ENCODE measurements at regions not wholly inside any gene's neighbourhood (a gene's known extent, or its start where the extent isn't known, plus 50 kb on each side); places are given as distances from the start of the nearest gene placed in this dataset.
"Not testable (repeated sequence)": the region's sequence is repeated elsewhere in the genome, so short reads cannot be mapped to it uniquely, and the experiment has no call there.

DNA sequence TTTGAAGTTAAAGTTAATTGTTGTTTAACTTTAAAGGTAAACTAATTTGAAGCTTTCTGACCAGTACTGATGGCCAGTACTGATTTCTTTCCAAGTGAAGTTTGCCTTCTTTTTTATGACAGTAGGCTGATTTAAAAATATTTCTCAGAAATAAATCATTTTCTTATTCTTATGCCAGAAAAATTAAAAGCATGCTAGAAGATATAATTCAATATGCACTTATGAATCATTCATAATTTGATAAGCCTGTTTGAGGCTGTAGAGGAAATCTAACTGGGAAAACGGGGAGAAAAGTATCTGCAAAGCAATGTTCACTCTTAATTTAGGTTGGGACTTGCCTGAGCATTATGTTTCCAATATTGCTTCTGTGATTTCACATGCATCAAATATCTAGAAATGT lies 1112.0 kb upstream of the INTU start:
- no peak for DNase-seq
- Histone ChIP-seq H3K27me3 (replicated peaks in 2 of 5; ENCODE audit: control insufficient read depth in 4 of 5, insufficient read depth in 5 of 5, low read length in 4 of 5) (no peaks in the 10 kb centered on the region), H3K36me3 (ENCODE audit: control insufficient read depth in 4 of 4, insufficient read depth in 4 of 4, low read length in 3 of 4) (no peaks in the 10 kb centered on the region), H3K4me1 (ENCODE audit: control extremely low read depth in 1 of 4, control insufficient read depth in 4 of 4, insufficient read depth in 4 of 4, low read length in 3 of 4) (no peaks in the 10 kb centered on the region), H3K9me3 (ENCODE audit: control extremely low read depth in 1 of 5, control insufficient read depth in 4 of 5, insufficient read depth in 2 of 5, low read depth in 1 of 5, low read length in 4 of 5) (no peaks in the 10 kb centered on the region), H3K4me3 (ENCODE audit: control insufficient read depth in 1 of 7, extremely low read depth in 1 of 7, insufficient read depth in 4 of 7, low read depth in 2 of 7, low read length in 6 of 7) (no peak overlapping the region), H3K27ac (ENCODE audit: insufficient read depth in 1 of 2, low read depth in 1 of 2, low read length in 2 of 2, poor library complexity in 1 of 2, severe bottlenecking in 2 of 2) (no peak overlapping the region)
- POLR2A ChIA-PET = no interaction called here
- no CpG with 5 or more reads among the region's 1 CpG for WGBS (ENCODE audit: insufficient coverage)
- CTCF ChIA-PET = no interaction called here

GRCh38 chr4:126525400-126525799 lies 1107.4 kb upstream of the INTU start:
- H3K4me1 ChIP-seq (ENCODE audit: control extremely low read depth in 1 of 4, control insufficient read depth in 4 of 4, insufficient read depth in 4 of 4, low read length in 3 of 4); H3K27me3 ChIP-seq (replicated peaks in 2 of 5; ENCODE audit: control insufficient read depth in 4 of 5, insufficient read depth in 5 of 5, low read length in 4 of 5); POLR2A ChIA-PET; H3K9me3 ChIP-seq (ENCODE audit: control extremely low read depth in 1 of 5, control insufficient read depth in 4 of 5, insufficient read depth in 2 of 5, low read depth in 1 of 5, low read length in 4 of 5); H3K27ac ChIP-seq (ENCODE audit: insufficient read depth in 1 of 2, low read depth in 1 of 2, low read length in 2 of 2, poor library complexity in 1 of 2, severe bottlenecking in 2 of 2); H3K4me3 ChIP-seq (ENCODE audit: control insufficient read depth in 1 of 7, extremely low read depth in 1 of 7, insufficient read depth in 4 of 7, low read depth in 2 of 7, low read length in 6 of 7); H3K36me3 ChIP-seq (ENCODE audit: control insufficient read depth in 4 of 4, insufficient read depth in 4 of 4, low read length in 3 of 4); DNase-seq; CTCF ChIA-PET: not testable (repeated sequence)
- WGBS (ENCODE audit: insufficient coverage) = 86% methylated on average over 1 of the region's 2 CpGs

DNA sequence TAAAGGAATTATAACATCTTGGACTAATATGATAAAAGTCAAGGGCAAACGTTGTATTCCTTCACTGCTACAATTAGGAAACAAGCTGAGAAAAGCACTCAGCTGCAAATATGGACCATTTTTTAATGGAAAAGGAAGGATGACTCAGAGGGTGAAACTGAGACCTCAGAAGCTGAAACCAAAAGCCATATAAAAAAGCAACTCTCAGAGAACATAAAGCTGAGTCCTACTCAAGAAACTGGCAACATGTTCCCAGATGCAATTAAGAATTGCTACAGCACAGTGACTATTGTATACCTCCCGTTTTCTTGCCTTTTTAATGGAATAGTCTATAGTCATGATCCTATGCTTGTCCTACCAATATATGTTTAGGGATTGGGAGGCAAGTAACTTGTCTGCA lies 1106.4 kb upstream of the INTU start:
- H3K4me1 ChIP-seq (ENCODE audit: control extremely low read depth in 1 of 4, control insufficient read depth in 4 of 4, insufficient read depth in 4 of 4, low read length in 3 of 4) = no peaks in the 10 kb centered on the region
- WGBS (ENCODE audit: insufficient coverage) = no CpG with 5 or more reads among the region's 2 CpGs

DNA sequence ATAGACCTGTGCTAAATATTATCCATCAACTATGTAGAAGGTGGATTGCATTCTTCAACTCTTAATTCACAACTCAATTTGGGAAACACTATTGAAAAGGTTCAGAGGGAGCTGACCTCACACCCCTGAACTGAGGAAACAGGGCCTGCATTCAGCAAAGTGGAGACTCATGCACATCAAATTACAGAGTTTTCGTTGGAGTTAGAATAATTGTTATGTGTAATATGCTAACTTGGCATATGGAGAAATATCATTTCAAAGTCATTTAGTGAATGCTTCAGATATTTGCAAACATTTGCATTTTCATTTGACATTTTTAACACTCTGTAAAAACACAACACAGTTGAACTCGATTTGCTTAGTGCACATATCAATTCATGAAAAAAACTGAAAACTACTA lies 1102.8 kb upstream of the INTU start:
- H3K27ac ChIP-seq (ENCODE audit: insufficient read depth in 1 of 2, low read depth in 1 of 2, low read length in 2 of 2, poor library complexity in 1 of 2, severe bottlenecking in 2 of 2) = no peak overlapping the region
- CTCF ChIA-PET = no interaction called here
- H3K4me3 ChIP-seq (ENCODE audit: control insufficient read depth in 1 of 7, extremely low read depth in 1 of 7, insufficient read depth in 4 of 7, low read depth in 2 of 7, low read length in 6 of 7) = no peak overlapping the region
- H3K36me3 ChIP-seq (ENCODE audit: control insufficient read depth in 4 of 4, insufficient read depth in 4 of 4, low read length in 3 of 4) = no peaks in the 10 kb centered on the region
- H3K4me1 ChIP-seq (ENCODE audit: control extremely low read depth in 1 of 4, control insufficient read depth in 4 of 4, insufficient read depth in 4 of 4, low read length in 3 of 4) = no peaks in the 10 kb centered on the region
- WGBS (ENCODE audit: insufficient coverage) = no CpG with 5 or more reads among the region's 2 CpGs
- POLR2A ChIA-PET = no interaction called here
- DNase-seq = no peak
- H3K27me3 ChIP-seq (replicated peaks in 2 of 5; ENCODE audit: control insufficient read depth in 4 of 5, insufficient read depth in 5 of 5, low read length in 4 of 5) = no peaks in the 10 kb centered on the region
- no peaks in the 10 kb centered on the region for H3K9me3 ChIP-seq (ENCODE audit: control extremely low read depth in 1 of 5, control insufficient read depth in 4 of 5, insufficient read depth in 2 of 5, low read depth in 1 of 5, low read length in 4 of 5)

More for the DNA sequence above, 1106.4 kb upstream of the INTU start:
- DNase-seq = no peak
- ChIA-PET POLR2A (no interaction called here), CTCF (no interaction called here)
- Histone ChIP-seq H3K27ac (ENCODE audit: insufficient read depth in 1 of 2, low read depth in 1 of 2, low read length in 2 of 2, poor library complexity in 1 of 2, severe bottlenecking in 2 of 2) (no peak overlapping the region), H3K9me3 (ENCODE audit: control extremely low read depth in 1 of 5, control insufficient read depth in 4 of 5, insufficient read depth in 2 of 5, low read depth in 1 of 5, low read length in 4 of 5) (no peaks in the 10 kb centered on the region), H3K27me3 (replicated peaks in 2 of 5; ENCODE audit: control insufficient read depth in 4 of 5, insufficient read depth in 5 of 5, low read length in 4 of 5) (no peaks in the 10 kb centered on the region), H3K4me3 (ENCODE audit: control insufficient read depth in 1 of 7, extremely low read depth in 1 of 7, insufficient read depth in 4 of 7, low read depth in 2 of 7, low read length in 6 of 7) (no peak overlapping the region), H3K36me3 (ENCODE audit: control insufficient read depth in 4 of 4, insufficient read depth in 4 of 4, low read length in 3 of 4) (no peaks in the 10 kb centered on the region)

- no peaks in the 10 kb centered on the region for H3K4me1 ChIP-seq (ENCODE audit: control extremely low read depth in 1 of 4, control insufficient read depth in 4 of 4, insufficient read depth in 4 of 4, low read length in 3 of 4)
- no peaks in the 10 kb centered on the region for H3K36me3 ChIP-seq (ENCODE audit: control insufficient read depth in 4 of 4, insufficient read depth in 4 of 4, low read length in 3 of 4)
- H3K9me3 ChIP-seq (ENCODE audit: control extremely low read depth in 1 of 5, control insufficient read depth in 4 of 5, insufficient read depth in 2 of 5, low read depth in 1 of 5, low read length in 4 of 5) = no peaks in the 10 kb centered on the region
- no peak overlapping the region for H3K4me3 ChIP-seq (ENCODE audit: control insufficient read depth in 1 of 7, extremely low read depth in 1 of 7, insufficient read depth in 4 of 7, low read depth in 2 of 7, low read length in 6 of 7)
- POLR2A ChIA-PET = no interaction called here
- no peak overlapping the region for H3K27ac ChIP-seq (ENCODE audit: insufficient read depth in 1 of 2, low read depth in 1 of 2, low read length in 2 of 2, poor library complexity in 1 of 2, severe bottlenecking in 2 of 2)
- H3K27me3 ChIP-seq (replicated peaks in 2 of 5; ENCODE audit: control insufficient read depth in 4 of 5, insufficient read depth in 5 of 5, low read length in 4 of 5) = no peaks in the 10 kb centered on the region
- CTCF ChIA-PET = no interaction called here
- DNase-seq = no peak
These were observed 1101.7 kb upstream of the INTU start for GRCh38 chr4:126530996-126531585.

DNA sequence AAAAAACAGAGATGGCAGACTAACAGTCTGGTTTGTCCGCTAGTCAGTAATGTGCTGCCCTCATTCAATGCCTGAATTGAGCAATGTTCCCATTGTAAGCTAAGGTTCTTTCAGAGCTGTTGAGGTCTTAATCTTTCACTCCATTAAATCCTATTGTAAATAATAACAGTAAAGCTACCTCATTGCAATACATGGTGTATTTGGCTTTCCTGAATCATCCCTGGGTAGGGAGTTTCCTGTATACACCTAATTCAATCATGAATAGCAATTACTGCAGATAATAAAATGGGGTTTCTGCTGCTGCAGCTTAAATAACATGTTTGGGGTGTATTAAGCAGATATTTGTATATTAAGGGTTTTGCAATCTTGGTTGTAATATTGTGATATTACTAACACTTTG lies 1100.2 kb upstream of the INTU start:
- H3K36me3 ChIP-seq (ENCODE audit: control insufficient read depth in 4 of 4, insufficient read depth in 4 of 4, low read length in 3 of 4) = no peaks in the 10 kb centered on the region
- H3K4me3 ChIP-seq (ENCODE audit: control insufficient read depth in 1 of 7, extremely low read depth in 1 of 7, insufficient read depth in 4 of 7, low read depth in 2 of 7, low read length in 6 of 7) = no peak overlapping the region
- no peak overlapping the region for H3K27ac ChIP-seq (ENCODE audit: insufficient read depth in 1 of 2, low read depth in 1 of 2, low read length in 2 of 2, poor library complexity in 1 of 2, severe bottlenecking in 2 of 2)
- no peak for DNase-seq
- ChIA-PET POLR2A (no interaction called here), CTCF (no interaction called here)
- no CpG with 5 or more reads among the region's 1 CpG for WGBS (ENCODE audit: insufficient coverage)
- no peaks in the 10 kb centered on the region for H3K27me3 ChIP-seq (replicated peaks in 2 of 5; ENCODE audit: control insufficient read depth in 4 of 5, insufficient read depth in 5 of 5, low read length in 4 of 5)
- H3K9me3 ChIP-seq (ENCODE audit: control extremely low read depth in 1 of 5, control insufficient read depth in 4 of 5, insufficient read depth in 2 of 5, low read depth in 1 of 5, low read length in 4 of 5) = no peaks in the 10 kb centered on the region
- no peaks in the 10 kb centered on the region for H3K4me1 ChIP-seq (ENCODE audit: control extremely low read depth in 1 of 4, control insufficient read depth in 4 of 4, insufficient read depth in 4 of 4, low read length in 3 of 4)

DNA sequence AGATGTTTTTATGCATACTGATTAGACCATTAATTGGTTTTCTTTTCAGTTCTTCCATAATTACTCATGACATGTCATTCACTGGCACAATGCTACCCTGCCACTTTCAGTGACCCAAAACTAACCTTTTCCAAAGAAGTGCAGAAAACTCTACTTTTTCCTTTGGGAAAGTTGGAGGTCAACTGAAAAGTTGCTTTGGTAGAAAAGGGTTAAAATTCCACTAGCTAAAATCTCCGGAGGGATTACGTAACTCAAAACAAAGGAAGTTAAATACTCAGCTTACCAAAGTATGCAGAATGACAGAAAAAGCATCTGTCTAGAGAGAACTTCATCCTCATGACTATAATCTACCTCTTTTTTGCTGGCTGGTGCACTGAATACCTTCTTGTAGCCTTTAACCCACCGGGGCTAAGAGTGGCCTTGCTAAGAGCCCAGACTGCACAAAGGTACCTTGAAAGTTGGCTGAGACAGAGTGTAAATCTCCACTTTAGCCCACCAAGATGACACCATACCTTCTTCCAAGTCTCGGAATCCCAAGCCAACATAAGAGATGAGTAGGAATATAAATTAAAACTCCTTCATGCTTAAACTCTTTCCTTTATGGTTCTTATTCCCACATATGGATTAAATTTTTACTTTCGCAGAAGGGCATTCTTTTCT lies 1099.5 kb upstream of the INTU start:
- Histone ChIP-seq H3K9me3 (ENCODE audit: control extremely low read depth in 1 of 5, control insufficient read depth in 4 of 5, insufficient read depth in 2 of 5, low read depth in 1 of 5, low read length in 4 of 5) (no peaks in the 10 kb centered on the region), H3K4me1 (ENCODE audit: control extremely low read depth in 1 of 4, control insufficient read depth in 4 of 4, insufficient read depth in 4 of 4, low read length in 3 of 4) (no peaks in the 10 kb centered on the region), H3K27me3 (replicated peaks in 2 of 5; ENCODE audit: control insufficient read depth in 4 of 5, insufficient read depth in 5 of 5, low read length in 4 of 5) (no peaks in the 10 kb centered on the region), H3K27ac (ENCODE audit: insufficient read depth in 1 of 2, low read depth in 1 of 2, low read length in 2 of 2, poor library complexity in 1 of 2, severe bottlenecking in 2 of 2) (no peak overlapping the region), H3K4me3 (ENCODE audit: control insufficient read depth in 1 of 7, extremely low read depth in 1 of 7, insufficient read depth in 4 of 7, low read depth in 2 of 7, low read length in 6 of 7) (no peak overlapping the region), H3K36me3 (ENCODE audit: control insufficient read depth in 4 of 4, insufficient read depth in 4 of 4, low read length in 3 of 4) (no peaks in the 10 kb centered on the region)
- DNase-seq = no peak
- ChIA-PET CTCF (no interaction called here), POLR2A (no interaction called here)
- 65% methylated on average over 3 of the region's 5 CpGs for WGBS (ENCODE audit: insufficient coverage)
